Cardiac fibroblast (primary cell): ENCODE measurements at regions not wholly inside any gene's neighbourhood (a gene's known extent, or its start where the extent isn't known, plus 50 kb on each side); places are given as distances from the start of the nearest gene placed in this dataset.

ENCODE experiments used
- DNase-seq, 2 donors: peaks; one replicate each; pipeline versions ENCODE4 v3.0.0 to v3.0.0-alpha.2; 2010; ENCODE audit warnings: low read depth in 2 of 2
- H3K4me3 ChIP-seq, 2 donors: replicated peaks in 1 of 2; 1 replicate in 1 of 2; 2 replicates in 1 of 2; pipeline ENCODE4 v1.5.1; 2011; ENCODE audit warnings: low read depth in 2 of 2, low read length in 2 of 2, mild to moderate bottlenecking in 2 of 2, moderate library complexity in 1 of 2
- CTCF ChIP-seq: IDR thresholded peaks from one replicate; pipeline ENCODE4 v1.5.1; 2011; ENCODE audit warnings: low read depth, mild to moderate bottlenecking, low read length, inconsistent platforms

GRCh38 chr7:37518266-37518665 lies 69.6 kb upstream of the ELMO1 start:
- no peak for TF ChIP-seq CTCF
- no peak overlapping the region for H3K4me3 ChIP-seq
- DNase-seq = no peak

- DNase-seq = no peak
- H3K4me3 ChIP-seq = no peak overlapping the region
- TF ChIP-seq CTCF = no peak
Observed at GRCh38 chr7:37524056-37524455, 75.4 kb upstream of the ELMO1 start.

GRCh38 chr7:37524797-37525196 lies 76.1 kb upstream of the ELMO1 start:
- no peak overlapping the region for H3K4me3 ChIP-seq
- TF ChIP-seq CTCF = no peak
- DNase-seq = no peak

- no peak for DNase-seq
- no peak overlapping the region for H3K4me3 ChIP-seq
- TF ChIP-seq CTCF = no peak
Observed at GRCh38 chr7:37526623-37527022, 78.0 kb upstream of the ELMO1 start.

- TF ChIP-seq CTCF = no peak
- DNase-seq = no peak
- H3K4me3 ChIP-seq = no peak overlapping the region
Observed at GRCh38 chr7:37527109-37527508, 78.4 kb upstream of the ELMO1 start.

- H3K4me3 ChIP-seq = no peak overlapping the region
- TF ChIP-seq CTCF = no peak
- DNase-seq = no peak
Observed at GRCh38 chr7:37531225-37531624, 82.6 kb upstream of the ELMO1 start.

- no peak overlapping the region for H3K4me3 ChIP-seq
- no peak for TF ChIP-seq CTCF
- no peak for DNase-seq
Observed at GRCh38 chr7:37532636-37533035, 84.0 kb upstream of the ELMO1 start.
